SK-N-MC (cell line): ENCODE measurements at regions not wholly inside any gene's neighbourhood (a gene's known extent, or its start where the extent isn't known, plus 50 kb on each side); places are given as distances from the start of the nearest gene placed in this dataset.

Experiments
- EZH2 ChIP-seq: fragments of 200-600 bp; sonication (generic); IDR thresholded peaks from one replicate; pipeline ENCODE4 v1.6.1; 2017; ENCODE audit warnings: antibody characterized with exemption
- FOXP2 ChIP-seq: optimal IDR thresholded peaks from 2 replicates; pipeline ENCODE3; 2011; ENCODE audit warnings: mild to moderate bottlenecking, moderate library complexity; ENCODE audit not compliant: insufficient read depth; ENCODE audit errors: extremely low read length, control extremely low read depth
- POLR2AphosphoS5 ChIP-seq: IDR thresholded peaks from 2 replicates; pipeline ENCODE4 v1.6.1; 2012; ENCODE audit warnings: mild to moderate bottlenecking, low read depth, low read length, borderline replicate concordance

DNA sequence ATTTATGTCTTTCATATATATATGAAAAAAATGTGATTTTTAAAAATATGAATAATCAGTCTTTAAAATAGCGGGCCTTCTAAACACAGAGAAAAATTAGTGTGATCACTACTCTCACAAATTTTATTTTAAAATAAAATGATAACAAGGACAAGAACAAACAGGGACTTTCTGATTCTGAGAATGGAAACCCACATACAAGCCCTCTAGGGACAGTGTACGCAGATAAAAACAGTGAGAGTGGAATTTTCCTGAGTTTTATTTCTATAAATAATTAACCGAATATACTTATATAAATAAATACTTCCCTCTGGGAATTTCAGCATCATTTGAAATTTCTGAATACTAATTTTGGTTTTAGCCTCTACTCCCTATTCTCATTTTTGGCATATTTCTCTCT lies 201.4 kb upstream of the CBLB start:
- TF ChIP-seq POLR2AphosphoS5 (no peak), EZH2 (no peak), FOXP2 (no peak)
